Osteocyte (in vitro differentiated cells): ENCODE measurements at regions not wholly inside any gene's neighbourhood (a gene's known extent, or its start where the extent isn't known, plus 50 kb on each side); places are given as distances from the start of the nearest gene placed in this dataset.

ENCODE experiments used
- DNase-seq: peaks from one replicate; pipeline ENCODE4 v3.0.0; 2021; ENCODE audit warnings: mixed read lengths; ENCODE audit not compliant: unreplicated experiment; ENCODE audit errors: extremely low spot score
- H3K27ac Mint-ChIP-seq: one replicate; pipeline ENCODE4 v1.8.0; 2021; ENCODE audit warnings: mild to moderate bottlenecking, mixed read lengths; ENCODE audit not compliant: unreplicated experiment
- H3K27me3 Mint-ChIP-seq: one replicate; pipeline ENCODE4 v1.8.0; 2021; ENCODE audit warnings: mixed read lengths; ENCODE audit not compliant: unreplicated experiment
- H3K36me3 Mint-ChIP-seq: one replicate; pipeline ENCODE4 v1.8.0; 2021; ENCODE audit warnings: mixed read lengths; ENCODE audit not compliant: unreplicated experiment
- H3K4me1 Mint-ChIP-seq: one replicate; pipeline ENCODE4 v1.8.0; 2021; ENCODE audit warnings: mixed read lengths; ENCODE audit not compliant: unreplicated experiment
- H3K4me3 Mint-ChIP-seq: one replicate; pipeline ENCODE4 v1.8.0; 2021; ENCODE audit warnings: mild to moderate bottlenecking, moderate library complexity, mixed read lengths; ENCODE audit not compliant: unreplicated experiment
- H3K9me3 Mint-ChIP-seq: one replicate; pipeline ENCODE4 v1.8.0; 2021; ENCODE audit warnings: mixed read lengths; ENCODE audit not compliant: unreplicated experiment
- CTCF ChIP-seq: fragments of 200-600 bp; sonication (generic); IDR thresholded peaks from 2 replicates; pipeline ENCODE4 v1.5.0; 2021; ENCODE audit warnings: antibody characterized with exemption, mild to moderate bottlenecking, moderate library complexity

GRCh38 chr5:92969191-92969780, 611.7 kb downstream of the NR2F1-AS1 start:
- DNase-seq, result no peak
- no peaks in the 10 kb centered on the region for H3K9me3 Mint-ChIP-seq

GRCh38 chr5:92963800-92964199, 617.2 kb downstream of the NR2F1-AS1 start:
- Mint-ChIP-seq H3K9me3 (no peaks in the 10 kb centered on the region), H3K36me3 (no peaks in the 10 kb centered on the region), H3K4me1 (no peaks in the 10 kb centered on the region), H3K4me3 (no peak overlapping the region), H3K27ac (no peak overlapping the region), H3K27me3 (no peaks in the 10 kb centered on the region)
- DNase-seq, result no peak
- TF ChIP-seq CTCF, result no peak

More at GRCh38 chr5:92969191-92969780, 611.7 kb downstream of the NR2F1-AS1 start:
- Mint-ChIP-seq H3K27ac (no peak overlapping the region), H3K36me3 (no peaks in the 10 kb centered on the region), H3K27me3 (no peaks in the 10 kb centered on the region), H3K4me1 (no peaks in the 10 kb centered on the region), H3K4me3 (no peak overlapping the region)
- no peak for TF ChIP-seq CTCF

- no peak for TF ChIP-seq CTCF
- Mint-ChIP-seq H3K4me3 (no peak overlapping the region), H3K27ac (no peak overlapping the region), H3K4me1 (no peaks in the 10 kb centered on the region), H3K9me3 (no peaks in the 10 kb centered on the region), H3K27me3 (no peaks in the 10 kb centered on the region), H3K36me3 (no peaks in the 10 kb centered on the region)
- no peak for DNase-seq
These were observed 618.3 kb downstream of the NR2F1-AS1 start for GRCh38 chr5:92962752-92963151.

GRCh38 chr5:92956886-92957285, 624.1 kb downstream of the NR2F1-AS1 start:
- H3K27me3 Mint-ChIP-seq, result no peaks in the 10 kb centered on the region
- peaks cover 18% of the 10 kb centered on the region for H3K9me3 Mint-ChIP-seq
- DNase-seq, result no peak
- TF ChIP-seq CTCF, result no peak
- H3K36me3 Mint-ChIP-seq, result peaks cover 11% of the 10 kb centered on the region
- H3K4me1 Mint-ChIP-seq, result no peaks in the 10 kb centered on the region
- no peak overlapping the region for H3K27ac Mint-ChIP-seq
- H3K4me3 Mint-ChIP-seq, result no peak overlapping the region

- H3K4me3 Mint-ChIP-seq, result no peak overlapping the region
- no peaks in the 10 kb centered on the region for H3K27me3 Mint-ChIP-seq
- H3K4me1 Mint-ChIP-seq, result peaks cover 3% of the 10 kb centered on the region
- peaks cover 55% of the 10 kb centered on the region for H3K9me3 Mint-ChIP-seq
- no peak for TF ChIP-seq CTCF
- no peak for DNase-seq
- peaks cover 31% of the 10 kb centered on the region for H3K36me3 Mint-ChIP-seq
- no peak overlapping the region for H3K27ac Mint-ChIP-seq
These were observed 628.8 kb downstream of the NR2F1-AS1 start for GRCh38 chr5:92952243-92952642.
